Vagina (tissue), 2 donors: ENCODE measurements at regions not wholly inside any gene's neighbourhood (a gene's known extent, or its start where the extent isn't known, plus 50 kb on each side); places are given as distances from the start of the nearest gene placed in this dataset.

ENCODE experiments used
- DNase-seq, 2 donors: peaks; one replicate each; pipeline ENCODE4 v3.0.0-alpha.2; 2017; ENCODE audit errors: extremely low spot score in 2 of 2
- H3K27ac ChIP-seq: fragments of 200-600 bp; sonication (generic); one replicate; pipeline ENCODE4 v1.5.1; 2019
- H3K27me3 ChIP-seq: fragments of 200-600 bp; sonication (generic); one replicate; pipeline ENCODE4 v1.5.1; 2019
- H3K36me3 ChIP-seq, 2 donors: fragments of 200-600 bp; sonication (generic); one replicate each; pipeline ENCODE4 v1.5.1; 2017 to 2019
- H3K4me1 ChIP-seq: fragments of 200-600 bp; sonication (generic); one replicate; pipeline ENCODE4 v1.5.1; 2019
- H3K4me3 ChIP-seq, 2 donors: fragments of 200-600 bp; sonication (generic); 1 replicate in 1 of 2; 2 replicates in 1 of 2; pipeline ENCODE4 v1.5.1; 2016 to 2019
- H3K9me3 ChIP-seq: fragments of 200-600 bp; sonication (generic); one replicate; pipeline ENCODE4 v1.5.1; 2019
- POLR2A ChIP-seq, 2 donors: fragments of 450-650 bp; IDR thresholded peaks; one replicate each; pipeline ENCODE4 v1.6.1; 2017; ENCODE audit warnings: antibody characterized with exemption in 2 of 2, mild to moderate bottlenecking in 2 of 2, moderate library complexity in 2 of 2
- POLR2AphosphoS5 ChIP-seq, 2 donors: sonication (generic); formaldehyde crosslinking; IDR thresholded peaks; one replicate each; pipeline ENCODE4 v1.9.0; 2017; ENCODE audit warnings: antibody characterized with exemption in 2 of 2, mild to moderate bottlenecking in 2 of 2, low read depth in 1 of 2; ENCODE audit not compliant: insufficient read depth in 1 of 2
- intact Hi-C: fragments of 100-400 bp; cut with DNase I; formaldehyde crosslinking; loops from one replicate; pipeline ENCODE4 v1.15.1; 2023
- TF ChIP-seq, protein P1 (sequence below), 3 experiments: fragments of 450-650 bp in 2 of 3; fragments of 200-600 bp in 1 of 3; sonication (generic) in 1 of 3; IDR thresholded peaks; one replicate each; pipeline ENCODE4 v1.5.1; 2017 to 2019; ENCODE audit warnings: antibody characterized with exemption in 3 of 3, mild to moderate bottlenecking in 2 of 3, moderate library complexity in 2 of 3

GRCh38 chr6:18720075-18720474 lies 332.9 kb downstream of the RNF144B start:
- no peaks in the 10 kb centered on the region for H3K9me3 ChIP-seq
- DNase-seq, result no peak
- no peaks in the 10 kb centered on the region for H3K36me3 ChIP-seq
- intact Hi-C loops, result no loop called here
- H3K4me3 ChIP-seq, result no peak overlapping the region
- no peaks in the 10 kb centered on the region for H3K4me1 ChIP-seq
- TF ChIP-seq POLR2AphosphoS5 (IDR thresholded peaks at IDR 0.05; ENCODE audit: insufficient read depth in 1 of 2, low read depth in 1 of 2), result no peak
- TF ChIP-seq, protein P1, sequence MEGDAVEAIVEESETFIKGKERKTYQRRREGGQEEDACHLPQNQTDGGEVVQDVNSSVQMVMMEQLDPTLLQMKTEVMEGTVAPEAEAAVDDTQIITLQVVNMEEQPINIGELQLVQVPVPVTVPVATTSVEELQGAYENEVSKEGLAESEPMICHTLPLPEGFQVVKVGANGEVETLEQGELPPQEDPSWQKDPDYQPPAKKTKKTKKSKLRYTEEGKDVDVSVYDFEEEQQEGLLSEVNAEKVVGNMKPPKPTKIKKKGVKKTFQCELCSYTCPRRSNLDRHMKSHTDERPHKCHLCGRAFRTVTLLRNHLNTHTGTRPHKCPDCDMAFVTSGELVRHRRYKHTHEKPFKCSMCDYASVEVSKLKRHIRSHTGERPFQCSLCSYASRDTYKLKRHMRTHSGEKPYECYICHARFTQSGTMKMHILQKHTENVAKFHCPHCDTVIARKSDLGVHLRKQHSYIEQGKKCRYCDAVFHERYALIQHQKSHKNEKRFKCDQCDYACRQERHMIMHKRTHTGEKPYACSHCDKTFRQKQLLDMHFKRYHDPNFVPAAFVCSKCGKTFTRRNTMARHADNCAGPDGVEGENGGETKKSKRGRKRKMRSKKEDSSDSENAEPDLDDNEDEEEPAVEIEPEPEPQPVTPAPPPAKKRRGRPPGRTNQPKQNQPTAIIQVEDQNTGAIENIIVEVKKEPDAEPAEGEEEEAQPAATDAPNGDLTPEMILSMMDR (IDR thresholded peaks at IDR 0.05), result no peak
- no peak for TF ChIP-seq POLR2A (IDR thresholded peaks at IDR 0.05)
- no peaks in the 10 kb centered on the region for H3K27me3 ChIP-seq
- H3K27ac ChIP-seq, result no peak overlapping the region

GRCh38 chr6:18724056-18724455 lies 336.9 kb downstream of the RNF144B start:
- TF ChIP-seq POLR2A (IDR thresholded peaks at IDR 0.05), result no peak
- TF ChIP-seq POLR2AphosphoS5 (IDR thresholded peaks at IDR 0.05; ENCODE audit: insufficient read depth in 1 of 2, low read depth in 1 of 2), result no peak
- TF ChIP-seq, protein P1 (IDR thresholded peaks at IDR 0.05), result no peak
- intact Hi-C loops, result no loop called here

DNA sequence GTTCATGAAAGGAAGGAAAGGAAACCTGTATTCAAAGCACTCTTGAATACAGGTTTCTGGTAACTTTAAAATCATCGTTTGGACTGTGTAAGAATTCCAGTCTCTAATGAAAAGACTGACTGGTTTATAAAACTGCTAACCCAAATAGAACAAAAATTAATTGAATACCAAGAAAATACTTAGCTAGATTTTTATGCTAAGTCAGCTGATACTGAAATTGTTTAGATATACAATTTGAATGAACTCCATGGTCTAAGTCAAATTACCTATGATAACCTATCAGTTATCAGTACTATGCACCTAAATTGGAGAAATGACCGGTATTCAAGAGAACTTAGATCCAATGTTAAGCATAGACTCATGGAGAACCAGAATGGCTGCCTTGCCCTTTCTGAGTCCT lies 338.3 kb downstream of the RNF144B start:
- Histone ChIP-seq H3K36me3 (no peaks in the 10 kb centered on the region), H3K27ac (no peak overlapping the region), H3K27me3 (no peaks in the 10 kb centered on the region), H3K4me3 (no peak overlapping the region), H3K4me1 (no peaks in the 10 kb centered on the region), H3K9me3 (no peaks in the 10 kb centered on the region)
- no peak for TF ChIP-seq POLR2A (IDR thresholded peaks at IDR 0.05)
- TF ChIP-seq POLR2AphosphoS5 (IDR thresholded peaks at IDR 0.05; ENCODE audit: insufficient read depth in 1 of 2, low read depth in 1 of 2), result no peak
- TF ChIP-seq, protein P1 (IDR thresholded peaks at IDR 0.05), result no peak
- intact Hi-C loops, result no loop called here
- DNase-seq, result no peak

More at GRCh38 chr6:18724056-18724455, 336.9 kb downstream of the RNF144B start:
- H3K36me3 ChIP-seq, result no peaks in the 10 kb centered on the region
- no peaks in the 10 kb centered on the region for H3K9me3 ChIP-seq
- DNase-seq, result no peak
- H3K4me3 ChIP-seq, result no peak overlapping the region
- H3K4me1 ChIP-seq, result no peaks in the 10 kb centered on the region
- H3K27me3 ChIP-seq, result no peaks in the 10 kb centered on the region
- H3K27ac ChIP-seq, result no peak overlapping the region

DNA sequence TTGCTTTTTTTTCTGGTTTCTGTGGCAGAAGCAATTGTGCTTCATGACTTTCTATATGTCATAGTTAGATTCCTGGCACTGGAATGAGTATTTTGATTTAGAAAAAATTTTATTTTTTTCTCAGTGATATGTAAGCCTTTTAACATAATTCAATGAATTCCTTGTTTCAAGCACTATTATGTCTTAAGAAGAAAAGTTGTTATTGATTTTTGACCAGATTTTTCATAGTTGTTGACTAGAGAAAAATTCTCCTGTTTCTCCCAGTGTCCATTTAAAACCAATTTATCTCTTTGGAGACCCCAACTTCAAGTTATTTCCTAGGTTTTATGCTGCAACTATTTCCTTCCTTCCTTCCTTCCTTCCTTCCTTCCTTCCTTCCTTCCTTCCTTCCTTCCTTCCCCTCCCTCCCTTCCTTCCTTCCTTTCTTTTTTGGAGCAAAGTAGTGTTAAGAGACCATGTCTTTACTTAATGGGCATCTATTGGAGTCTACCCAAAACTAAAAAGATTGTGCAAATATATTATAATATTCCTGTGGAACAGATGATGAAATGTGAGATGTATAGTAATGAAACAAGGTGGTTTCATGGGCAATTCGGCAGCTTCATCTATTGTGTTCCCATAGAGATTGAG lies 346.9 kb downstream of the RNF144B start:
- intact Hi-C loops, result no loop called here
- H3K36me3 ChIP-seq, result no peaks in the 10 kb centered on the region
- H3K9me3 ChIP-seq, result no peaks in the 10 kb centered on the region
- H3K27me3 ChIP-seq, result no peaks in the 10 kb centered on the region
- TF ChIP-seq POLR2A (IDR thresholded peaks at IDR 0.05) (no peak), POLR2AphosphoS5 (IDR thresholded peaks at IDR 0.05; ENCODE audit: insufficient read depth in 1 of 2, low read depth in 1 of 2) (no peak)
- TF ChIP-seq, protein P1 (IDR thresholded peaks at IDR 0.05), result no peak
- H3K4me3 ChIP-seq, result no peak overlapping the region
- H3K4me1 ChIP-seq, result no peaks in the 10 kb centered on the region
- no peak overlapping the region for H3K27ac ChIP-seq
- no peak for DNase-seq

DNA sequence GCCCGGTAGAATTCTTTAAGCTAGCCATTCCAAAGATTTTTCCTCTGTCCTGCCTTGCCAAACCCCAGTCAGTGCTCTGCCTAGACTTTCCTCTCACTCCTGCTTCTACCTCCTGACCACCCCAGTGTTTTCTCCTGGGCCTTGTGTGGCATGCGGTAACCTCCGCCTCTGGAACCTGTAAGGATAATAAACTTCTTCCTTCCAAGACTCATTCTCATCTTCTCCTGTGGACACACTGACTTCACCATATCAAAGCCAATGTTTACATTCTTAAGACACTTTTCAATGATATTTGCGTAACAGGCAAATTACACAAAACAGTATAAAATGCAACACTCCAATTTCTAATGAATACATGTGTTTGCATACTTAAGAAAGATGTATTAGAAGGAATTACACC lies 354.6 kb downstream of the RNF144B start:
- H3K9me3 ChIP-seq, result no peaks in the 10 kb centered on the region
- TF ChIP-seq POLR2AphosphoS5 (IDR thresholded peaks at IDR 0.05; ENCODE audit: insufficient read depth in 1 of 2, low read depth in 1 of 2), result no peak
- TF ChIP-seq, protein P1 (IDR thresholded peaks at IDR 0.05), result no peak
- no peak for TF ChIP-seq POLR2A (IDR thresholded peaks at IDR 0.05)
- DNase-seq, result no peak
- H3K4me1 ChIP-seq, result no peaks in the 10 kb centered on the region
- H3K27me3 ChIP-seq, result no peaks in the 10 kb centered on the region
- H3K27ac ChIP-seq, result no peak overlapping the region
- no peaks in the 10 kb centered on the region for H3K36me3 ChIP-seq
- intact Hi-C loops, result no loop called here
- no peak overlapping the region for H3K4me3 ChIP-seq
